GM21423 (cell line): ENCODE measurements at regions not wholly inside any gene's neighbourhood (a gene's known extent, or its start where the extent isn't known, plus 50 kb on each side); places are given as distances from the start of the nearest gene placed in this dataset.

ENCODE experiments used
- ATAC-seq: cut with Tn5 transposase; IDR thresholded peaks from one replicate; pipeline ENCODE4 v1.9.1; 2021; ENCODE audit warnings: mild to moderate bottlenecking, moderate library complexity; ENCODE audit not compliant: unreplicated experiment

DNA sequence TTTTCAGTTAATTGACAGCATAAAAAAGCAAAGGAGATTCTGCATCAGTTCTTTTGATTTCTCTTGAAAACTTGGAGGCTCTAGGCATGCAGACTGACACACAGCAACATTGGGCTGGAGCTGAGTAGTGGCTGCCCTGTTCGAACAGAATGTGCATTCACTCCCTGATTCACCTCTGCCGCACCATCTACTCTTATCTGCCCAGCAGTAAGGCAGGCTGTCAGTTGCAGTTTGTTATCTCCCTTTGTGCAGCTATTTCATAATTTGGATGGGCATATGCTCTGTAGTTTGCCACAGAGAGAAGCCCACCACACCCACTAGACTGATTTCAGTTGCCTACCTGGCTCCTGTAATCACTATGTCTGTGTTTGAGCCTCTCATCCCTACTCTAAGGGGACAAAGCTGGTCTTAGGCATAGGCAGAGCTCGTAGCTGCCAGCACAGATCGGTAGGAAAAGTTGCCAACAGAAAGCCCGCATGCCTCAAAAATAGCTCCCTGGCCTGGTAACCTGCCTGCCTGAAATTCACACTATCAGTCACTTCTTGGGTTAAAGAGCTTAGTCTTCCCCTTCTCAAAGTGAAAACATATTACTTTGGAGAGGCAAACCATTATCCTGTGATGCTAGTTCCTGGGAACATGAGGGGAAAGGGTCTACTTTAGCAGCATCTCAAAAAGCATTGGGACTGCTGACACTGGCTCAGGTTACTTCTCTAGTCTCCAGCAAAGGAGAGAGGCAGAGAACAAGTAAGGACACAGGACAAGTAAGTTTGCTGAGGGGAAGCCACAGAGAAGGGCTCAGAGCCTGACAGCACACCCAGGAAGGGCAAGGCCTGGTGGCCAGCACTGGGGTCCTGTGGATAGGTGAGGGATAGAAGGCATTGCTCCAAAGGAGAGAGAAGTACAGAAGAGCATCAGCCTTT lies 75.9 kb upstream of the TMEM164 start:
- no peak for ATAC-seq

DNA sequence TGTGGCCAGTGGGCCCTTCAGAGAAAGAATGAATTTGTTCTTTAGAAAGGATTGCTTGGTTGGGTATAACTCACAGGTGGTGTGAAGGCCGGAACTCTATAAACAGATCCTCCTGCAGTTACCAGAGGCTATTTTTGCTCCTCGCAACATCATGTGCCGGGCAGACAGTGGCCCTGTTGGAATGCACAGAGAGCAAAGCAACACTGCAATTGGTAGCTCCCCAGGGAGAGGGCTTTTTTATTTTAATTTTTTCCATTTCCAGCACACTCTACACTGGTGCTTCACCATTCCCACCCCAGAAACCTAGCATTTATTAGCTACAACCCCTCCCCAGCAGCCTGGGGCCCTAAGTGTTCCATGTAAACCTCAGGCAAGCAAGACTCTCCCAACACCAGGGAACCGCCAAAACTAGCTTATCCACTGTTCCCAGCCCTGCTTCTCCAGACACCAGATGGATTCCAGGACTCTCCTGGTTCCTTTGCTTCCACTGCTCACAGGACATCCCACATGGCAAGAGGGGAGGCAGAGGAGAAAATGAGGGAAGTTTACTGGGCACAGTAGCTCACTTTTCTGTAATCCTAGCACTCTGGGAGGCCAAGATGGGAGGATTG lies 75.1 kb upstream of the TMEM164 start:
- no peak for ATAC-seq

DNA sequence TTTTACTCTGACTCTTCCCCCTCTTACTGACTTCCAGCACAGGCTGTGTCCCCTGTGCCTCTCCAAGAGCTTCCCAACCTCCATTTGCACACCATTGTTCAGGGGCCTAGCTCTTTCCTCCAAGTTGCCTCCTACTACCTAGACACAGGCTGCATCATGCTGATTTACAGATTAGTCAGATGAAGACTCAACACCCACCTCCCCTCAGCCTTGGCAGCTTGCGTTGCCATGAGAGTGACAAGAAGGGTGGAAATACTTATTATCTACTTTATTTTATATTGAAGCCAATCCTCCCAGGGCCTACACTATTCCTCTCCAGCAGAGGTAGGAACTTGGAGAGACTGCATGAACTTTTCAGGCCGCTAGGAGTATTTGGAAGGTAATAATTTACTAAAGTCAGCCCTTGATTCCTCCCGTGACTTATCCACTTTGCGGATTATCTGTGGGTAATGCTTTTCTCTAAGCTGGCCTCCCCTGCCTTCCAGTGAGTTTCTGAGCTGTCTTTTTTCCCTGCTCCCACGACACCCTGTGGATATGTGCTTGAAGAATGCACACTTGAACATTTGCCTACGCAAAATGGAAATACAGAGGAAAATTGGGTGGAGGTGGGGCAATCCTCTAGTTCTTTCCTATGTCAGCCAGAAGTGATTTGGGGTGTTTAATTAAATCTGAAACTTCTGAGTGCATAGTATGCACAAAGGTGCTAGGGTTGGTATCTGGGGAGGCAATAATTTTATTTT lies 74.1 kb upstream of the TMEM164 start:
- ATAC-seq: no peak

DNA sequence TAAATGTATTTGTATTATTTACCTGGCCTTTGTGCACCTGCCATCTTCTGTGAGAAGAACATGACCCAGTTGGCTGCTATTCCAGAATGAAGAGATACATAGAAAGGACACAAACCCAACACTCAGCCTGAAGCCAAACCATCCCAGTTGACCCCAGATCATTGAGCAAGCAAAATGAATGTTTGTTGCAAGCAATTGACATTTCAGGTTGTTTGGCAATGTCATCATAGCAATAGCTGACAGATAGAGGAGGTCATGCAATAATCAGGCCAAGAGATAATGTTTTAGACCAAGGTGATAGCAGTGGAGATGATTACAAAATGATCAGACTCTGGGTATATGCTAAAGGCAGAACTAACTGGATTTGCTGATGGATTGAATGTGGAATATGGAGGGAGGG lies 71.2 kb upstream of the TMEM164 start:
- ATAC-seq: no peak

DNA sequence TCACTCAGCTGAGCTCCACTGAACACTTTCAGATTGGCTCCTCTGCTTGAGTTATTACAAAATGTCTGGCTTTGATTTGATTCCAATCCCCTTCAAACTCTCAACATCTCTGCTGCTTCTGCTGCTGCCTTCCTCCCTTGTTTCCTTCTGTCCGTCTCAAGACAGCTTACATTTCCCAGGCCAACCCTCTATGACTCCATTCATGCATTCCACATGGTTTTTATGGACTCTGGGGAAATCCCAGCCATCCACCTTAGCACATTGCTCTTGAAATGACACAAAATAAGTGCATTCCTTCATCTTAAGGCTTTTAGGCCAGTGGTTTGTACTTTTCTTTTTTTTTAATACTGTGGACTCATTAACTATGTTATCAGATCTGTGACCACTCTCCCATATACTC lies 68.5 kb upstream of the TMEM164 start:
- no peak for ATAC-seq

DNA sequence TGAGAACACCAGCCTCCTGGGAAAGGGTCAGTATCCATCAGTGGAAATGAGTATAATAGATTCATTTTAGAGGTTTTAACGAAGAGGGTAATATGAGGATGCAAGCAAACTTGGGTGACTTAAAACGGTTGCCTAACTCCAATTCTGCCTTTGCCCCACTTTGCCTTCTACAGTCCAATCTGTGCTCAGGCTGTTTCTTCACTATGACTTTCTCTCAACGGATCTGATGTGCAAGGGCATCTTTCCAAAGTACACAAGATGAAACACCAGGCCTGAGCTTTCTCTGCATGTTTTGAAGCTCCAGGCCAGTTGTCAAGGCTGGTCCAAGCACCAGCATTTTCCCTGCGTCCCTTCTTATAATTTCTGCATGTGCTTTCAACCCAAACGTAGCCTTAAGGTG lies 68.0 kb upstream of the TMEM164 start:
- ATAC-seq: no peak

DNA sequence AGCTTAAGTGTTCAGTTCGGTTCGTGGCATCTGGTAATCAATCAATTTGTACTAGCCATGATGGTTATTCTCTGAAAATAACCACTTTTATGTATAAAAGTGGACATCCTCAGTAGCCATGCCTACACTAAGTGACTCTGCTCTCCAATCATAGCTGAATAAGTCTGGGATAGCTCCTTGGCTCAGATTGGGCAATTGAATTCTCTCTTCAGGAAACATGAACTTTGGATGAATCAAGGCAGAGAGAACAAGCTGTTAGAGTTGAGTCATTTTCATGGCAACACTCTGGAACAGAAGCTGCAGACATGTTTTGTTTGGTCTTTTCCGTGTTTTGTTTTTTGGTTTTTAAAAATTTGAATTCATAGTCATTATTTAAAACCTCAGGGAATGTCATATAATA lies 66.8 kb upstream of the TMEM164 start:
- ATAC-seq: no peak

DNA sequence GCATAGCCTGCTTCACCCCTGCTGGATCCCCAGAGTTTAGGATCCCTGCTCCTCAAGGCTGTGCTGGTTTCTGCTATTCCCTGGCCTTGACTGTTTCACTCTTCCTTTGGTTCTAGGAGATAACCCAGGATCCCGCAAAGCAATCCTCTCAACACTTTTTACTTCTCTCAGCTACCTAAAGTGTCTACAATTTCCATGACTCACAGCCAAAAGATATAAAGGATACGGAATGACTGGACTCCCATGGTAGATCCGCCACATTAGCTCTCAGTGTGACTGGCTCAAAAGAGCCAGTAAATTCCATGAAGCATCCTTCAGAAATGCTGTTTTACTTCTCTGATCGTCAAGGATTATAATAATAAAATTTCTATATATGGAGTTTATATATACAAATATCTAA lies 66.3 kb upstream of the TMEM164 start:
- no peak for ATAC-seq

DNA sequence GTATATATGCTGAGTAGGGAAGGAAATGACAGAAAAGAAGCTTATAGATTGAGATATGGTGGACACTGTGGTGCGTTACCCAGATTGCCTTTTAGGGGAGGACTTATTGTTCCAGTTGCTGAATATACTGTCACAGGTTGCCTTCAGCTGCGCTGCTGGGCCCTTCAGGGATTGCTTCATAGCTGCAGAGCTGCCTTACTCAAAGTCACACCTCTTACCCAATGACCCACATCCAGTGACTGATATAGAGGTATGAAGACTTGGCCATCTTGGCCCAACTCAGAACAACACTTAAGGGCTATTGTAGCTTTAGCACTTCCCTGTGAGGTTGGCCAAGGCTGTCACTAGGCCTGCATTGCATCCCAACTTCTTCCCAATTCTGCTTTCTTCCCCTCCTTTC lies 63.4 kb upstream of the TMEM164 start:
- ATAC-seq: no peak

DNA sequence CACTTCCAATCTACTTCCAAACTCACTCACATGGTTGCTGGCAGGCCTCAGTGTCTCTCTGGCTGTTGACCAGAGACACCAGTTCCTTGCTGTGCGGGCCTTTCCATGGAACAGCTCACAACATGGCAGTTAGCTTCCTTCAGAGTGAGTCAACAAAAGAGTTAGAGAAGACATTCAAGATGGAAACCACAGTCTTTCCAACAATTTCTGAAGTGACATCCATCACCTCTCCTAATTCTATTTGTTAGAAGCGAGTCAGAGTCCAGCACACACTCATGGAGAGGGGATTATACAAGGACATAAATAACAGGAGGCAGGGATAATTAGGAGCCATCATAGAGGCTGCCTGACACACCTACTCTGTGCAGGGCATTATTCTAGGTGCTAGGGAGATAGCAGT lies 62.5 kb upstream of the TMEM164 start:
- no peak for ATAC-seq

DNA sequence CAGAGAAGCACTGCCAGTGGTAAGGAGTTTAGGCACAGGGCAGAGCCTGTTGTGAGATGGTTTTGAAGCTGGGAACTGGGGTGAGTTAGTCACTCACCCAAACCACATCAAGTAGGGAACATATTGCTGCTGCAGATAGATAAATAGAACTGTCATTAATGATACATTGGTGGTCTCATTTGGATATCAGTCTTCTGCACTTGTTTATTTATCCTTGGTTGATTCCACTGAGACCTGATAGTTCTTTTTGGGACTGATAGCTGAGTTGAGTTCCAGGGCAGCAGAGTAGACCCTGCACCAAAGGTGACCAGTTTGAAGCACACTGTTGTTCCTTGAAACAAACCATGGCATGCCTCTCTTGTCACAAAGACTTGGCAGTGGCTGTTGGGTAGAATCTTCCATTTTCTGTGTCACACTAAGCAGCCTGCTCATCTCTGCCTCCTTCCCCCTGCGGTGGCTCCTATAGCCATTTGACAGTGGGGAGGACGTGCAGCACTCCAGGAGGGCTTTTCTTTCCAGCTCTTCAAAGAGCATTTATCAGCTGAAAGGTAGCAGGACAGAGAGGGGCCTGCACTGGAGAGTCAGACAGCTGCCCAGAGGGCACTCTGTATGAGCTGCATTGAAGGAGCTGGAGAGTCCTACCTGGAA lies 59.7 kb upstream of the TMEM164 start:
- no peak for ATAC-seq

DNA sequence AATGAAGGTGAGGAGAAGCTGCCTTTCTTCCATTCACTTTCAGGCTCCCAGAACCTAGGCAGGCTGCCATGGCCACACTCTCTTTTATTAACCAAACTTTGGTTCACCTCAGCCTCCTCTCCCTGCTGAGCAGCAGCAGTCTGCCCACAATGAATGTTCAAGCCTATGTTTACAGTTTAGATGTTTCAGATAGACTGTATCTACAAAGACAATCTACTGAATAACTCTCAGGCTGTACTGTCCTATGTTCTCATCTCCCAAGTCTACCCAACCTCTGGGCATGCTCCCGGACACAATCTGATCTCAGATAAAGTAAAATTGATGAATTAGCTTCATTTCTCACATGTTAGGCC lies 59.2 kb upstream of the TMEM164 start:
- no peak for ATAC-seq

DNA sequence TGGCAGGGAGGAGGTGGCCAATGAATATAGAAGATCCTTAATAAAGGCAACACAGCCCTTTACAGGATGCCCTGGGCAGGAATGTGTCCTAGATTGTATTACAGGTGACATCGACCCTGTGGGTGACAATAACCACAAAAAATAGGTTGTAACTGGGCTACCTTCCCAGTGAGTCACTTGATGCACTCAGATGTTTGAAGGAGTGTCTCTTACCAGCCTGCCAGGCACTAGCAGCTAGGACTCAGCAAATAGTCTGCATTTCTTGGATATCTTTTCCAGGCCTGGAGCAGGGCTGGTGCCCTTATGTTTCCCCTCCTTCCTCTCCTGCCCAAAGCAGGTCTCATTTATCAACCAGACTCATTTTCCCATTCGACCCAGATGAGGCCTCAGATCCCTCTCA lies 50.9 kb upstream of the TMEM164 start:
- ATAC-seq: no peak

DNA sequence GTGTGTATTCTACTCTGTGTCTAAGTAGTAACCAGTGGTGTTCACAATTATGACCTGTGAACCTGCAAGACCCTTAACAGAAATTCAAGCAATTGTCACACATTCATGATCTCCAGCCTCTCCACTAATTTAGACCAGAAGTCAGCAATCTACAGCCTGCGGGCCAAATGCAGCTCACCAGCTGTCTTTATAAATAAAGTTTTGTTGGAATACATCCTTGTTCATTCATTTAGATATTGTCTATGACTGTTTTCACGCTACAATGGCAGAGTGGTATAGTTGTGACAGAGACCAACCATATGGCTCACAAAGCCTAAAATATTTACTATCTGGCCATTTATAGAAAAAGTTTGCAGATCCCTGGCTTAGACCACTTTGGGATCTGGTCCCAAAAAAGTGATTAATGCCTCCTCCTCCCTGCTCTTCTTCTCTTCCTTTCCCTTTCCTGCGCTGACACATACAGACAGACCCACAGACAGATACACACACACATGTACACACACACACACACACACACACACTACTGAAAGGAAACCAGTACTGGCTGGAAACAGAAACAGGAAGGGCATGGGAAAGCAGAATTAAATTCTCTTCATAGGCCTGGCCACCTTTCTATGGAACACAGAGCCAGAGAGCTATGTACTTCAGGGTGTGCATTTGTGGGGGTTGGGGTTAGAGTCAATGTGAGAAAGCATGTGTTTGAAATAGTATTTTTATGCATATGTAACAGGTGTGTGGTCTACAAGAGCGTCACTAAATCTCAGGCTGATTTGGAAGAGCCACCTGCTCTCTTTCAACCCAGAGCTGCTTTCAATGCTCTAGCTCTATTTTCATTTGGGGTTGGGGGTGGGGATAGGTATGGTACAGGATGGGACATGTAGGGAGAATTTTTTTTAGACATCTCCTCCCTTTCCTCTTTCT lies 49.7 kb upstream of the TMEM164 start:
- ATAC-seq: no peak
